NT2/D1 (cell line): ENCODE measurements at regions not wholly inside any gene's neighbourhood (a gene's known extent, or its start where the extent isn't known, plus 50 kb on each side); places are given as distances from the start of the nearest gene placed in this dataset.

Source experiments
- SUZ12 ChIP-seq: IDR thresholded peaks from 2 replicates; pipeline ENCODE4 v1.6.1; 2011; ENCODE audit not compliant: insufficient read length, insufficient read depth; ENCODE audit errors: extremely low read depth
- YY1 ChIP-seq: IDR thresholded peaks from 2 replicates; pipeline ENCODE4 v1.6.1; 2011; ENCODE audit not compliant: insufficient read length, insufficient read depth
- ZNF274 ChIP-seq: IDR thresholded peaks from 2 replicates; pipeline ENCODE4 v1.6.1; 2011; ENCODE audit warnings: mild to moderate bottlenecking, low read depth, low read length

DNA sequence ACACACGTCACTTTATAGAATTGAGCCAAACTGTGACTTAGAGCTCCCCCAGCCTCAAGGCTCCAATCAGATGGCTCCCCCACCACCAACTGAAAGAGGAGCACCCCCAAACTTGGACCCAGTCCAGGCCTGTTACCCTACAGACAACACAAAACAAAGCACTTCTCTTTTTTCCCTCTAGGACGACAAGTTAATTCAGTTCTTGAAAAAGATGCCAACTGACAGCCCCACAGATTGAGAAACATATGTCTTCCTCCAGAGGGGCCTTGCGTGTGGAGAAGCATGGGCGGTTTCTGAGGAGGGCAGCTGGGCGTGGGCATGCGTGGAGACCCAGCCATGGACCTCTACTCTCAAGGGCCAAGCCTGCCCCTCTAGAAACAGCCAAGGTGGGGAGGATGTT, 229.5 kb downstream of the SHQ1 start:
- no peak for TF ChIP-seq YY1
- no peak for TF ChIP-seq ZNF274
- no peak for TF ChIP-seq SUZ12
